ENCODE measurements at regions not wholly inside any gene's neighbourhood (a gene's known extent, or its start where the extent isn't known, plus 50 kb on each side); places are given as distances from the start of the nearest gene placed in this dataset.

DNA sequence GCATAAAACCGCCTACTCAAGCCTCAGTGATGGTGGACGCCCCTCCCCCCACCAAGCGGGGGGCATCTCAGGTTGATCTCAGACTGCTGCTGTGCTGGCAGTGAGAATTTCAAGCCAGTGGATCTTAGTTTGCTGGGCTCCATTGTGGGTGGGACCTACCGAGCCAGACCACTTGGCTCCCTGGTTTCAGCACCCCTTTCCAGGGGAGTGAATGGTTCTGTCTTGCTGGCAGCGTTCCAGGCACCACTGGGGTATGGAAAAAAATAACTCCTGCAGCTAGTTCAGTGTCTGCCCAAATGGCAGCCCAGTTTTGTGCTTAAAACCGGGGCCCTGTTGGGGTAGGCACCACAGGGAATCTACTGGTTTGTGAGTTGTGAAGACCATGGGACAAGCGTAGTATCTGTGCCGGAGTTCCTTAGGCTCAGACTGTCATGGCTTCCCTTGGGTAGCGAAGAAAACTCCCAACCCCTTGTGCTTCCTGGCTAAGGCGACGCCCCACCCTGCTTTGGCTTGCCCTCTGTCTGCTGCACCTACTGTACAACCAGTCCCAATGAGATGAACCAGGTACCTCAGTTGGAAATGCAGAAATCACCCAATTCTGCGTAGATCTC lies 1334.5 kb upstream of the ADGRB3 start:
- no peak for DNase-seq

DNA sequence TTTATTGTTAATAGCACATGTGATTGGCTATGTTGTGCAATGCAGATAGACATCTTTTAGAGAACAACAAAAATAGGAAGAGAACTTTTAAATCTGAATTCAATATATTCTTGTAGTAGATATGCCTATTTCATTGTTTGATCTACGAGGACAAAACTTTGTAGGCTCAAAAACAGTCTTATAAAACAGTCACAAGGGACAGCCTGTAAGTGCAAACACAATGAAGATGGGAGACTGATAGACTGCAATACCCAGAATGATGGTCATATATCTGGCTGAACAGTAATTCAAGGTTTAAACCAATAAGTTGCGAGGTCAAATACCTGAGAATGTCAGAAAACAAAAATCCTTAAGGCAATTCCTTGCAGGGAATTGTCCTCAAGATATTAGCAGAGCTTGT lies 1342.9 kb upstream of the ADGRB3 start:
- no peak for DNase-seq

DNA sequence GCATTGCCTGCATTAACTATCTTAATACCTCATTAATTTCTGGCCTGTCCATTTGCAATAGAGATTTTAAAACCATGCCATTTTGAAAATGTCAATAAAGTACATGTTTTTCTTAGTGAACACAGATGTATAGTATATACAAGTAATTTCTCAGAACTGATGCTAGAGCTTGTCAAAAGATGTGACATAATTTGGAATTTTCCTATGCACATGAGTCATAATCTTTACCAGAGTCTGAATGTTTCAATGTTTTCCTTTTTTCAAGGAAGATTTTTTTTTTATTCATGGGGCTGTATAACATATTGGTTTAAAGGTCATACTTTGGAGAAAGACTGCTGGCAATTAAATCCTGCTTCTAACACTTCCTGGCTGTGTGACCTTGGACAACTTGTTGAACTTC lies 1347.5 kb upstream of the ADGRB3 start:
- no peak for DNase-seq

DNA sequence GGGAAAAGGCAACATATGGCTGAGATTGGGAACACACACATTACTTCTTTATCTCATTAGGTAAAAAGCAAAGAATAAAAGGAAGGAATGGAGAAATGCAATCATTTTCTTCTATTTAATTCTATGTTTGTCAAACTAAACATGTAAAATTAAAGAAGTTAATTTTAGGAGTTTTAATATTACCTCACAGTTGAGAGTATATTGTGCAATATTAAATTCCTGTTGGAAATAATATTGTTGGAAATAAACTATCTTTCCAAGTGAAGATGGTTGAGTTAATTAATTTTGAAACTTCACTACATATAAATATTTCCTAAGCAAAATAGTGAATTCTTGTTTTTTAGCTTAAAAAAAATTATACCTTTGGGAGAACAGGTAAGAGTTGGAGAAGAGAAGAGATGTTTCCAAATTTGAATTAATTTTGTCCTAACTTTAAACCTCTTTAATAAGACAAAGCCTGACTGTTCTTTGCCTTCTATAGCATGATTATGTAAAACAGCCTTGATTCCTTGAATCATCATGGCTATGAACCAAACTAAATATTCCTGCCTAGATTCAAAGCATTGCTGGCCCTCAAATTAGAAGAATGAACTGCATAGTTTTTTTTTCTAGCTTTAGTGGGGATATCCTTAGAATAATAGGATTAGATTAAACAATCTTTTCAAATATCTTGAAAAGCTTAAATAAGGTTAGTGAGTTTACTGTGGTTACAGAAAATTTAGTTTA lies 1349.1 kb upstream of the ADGRB3 start:
- no peak for DNase-seq

DNA sequence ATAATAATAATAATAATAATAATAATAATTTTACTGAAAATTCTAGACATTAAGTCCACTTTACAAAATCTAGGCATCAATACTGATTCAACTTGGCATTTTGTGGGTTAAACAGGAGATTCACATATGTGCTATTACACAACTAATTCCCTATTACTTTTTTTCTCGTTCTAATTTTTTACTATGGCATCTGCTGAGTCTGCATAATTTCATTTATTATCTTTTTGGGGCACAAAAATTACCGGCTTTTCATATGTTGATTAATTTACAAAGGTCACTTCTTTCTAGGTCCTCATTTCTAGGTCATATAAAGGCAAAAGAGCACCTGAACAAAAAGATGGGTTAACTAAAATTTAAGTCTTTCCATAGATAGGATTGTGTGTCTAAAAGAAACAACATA lies 1357.8 kb upstream of the ADGRB3 start:
- no peak for DNase-seq

DNA sequence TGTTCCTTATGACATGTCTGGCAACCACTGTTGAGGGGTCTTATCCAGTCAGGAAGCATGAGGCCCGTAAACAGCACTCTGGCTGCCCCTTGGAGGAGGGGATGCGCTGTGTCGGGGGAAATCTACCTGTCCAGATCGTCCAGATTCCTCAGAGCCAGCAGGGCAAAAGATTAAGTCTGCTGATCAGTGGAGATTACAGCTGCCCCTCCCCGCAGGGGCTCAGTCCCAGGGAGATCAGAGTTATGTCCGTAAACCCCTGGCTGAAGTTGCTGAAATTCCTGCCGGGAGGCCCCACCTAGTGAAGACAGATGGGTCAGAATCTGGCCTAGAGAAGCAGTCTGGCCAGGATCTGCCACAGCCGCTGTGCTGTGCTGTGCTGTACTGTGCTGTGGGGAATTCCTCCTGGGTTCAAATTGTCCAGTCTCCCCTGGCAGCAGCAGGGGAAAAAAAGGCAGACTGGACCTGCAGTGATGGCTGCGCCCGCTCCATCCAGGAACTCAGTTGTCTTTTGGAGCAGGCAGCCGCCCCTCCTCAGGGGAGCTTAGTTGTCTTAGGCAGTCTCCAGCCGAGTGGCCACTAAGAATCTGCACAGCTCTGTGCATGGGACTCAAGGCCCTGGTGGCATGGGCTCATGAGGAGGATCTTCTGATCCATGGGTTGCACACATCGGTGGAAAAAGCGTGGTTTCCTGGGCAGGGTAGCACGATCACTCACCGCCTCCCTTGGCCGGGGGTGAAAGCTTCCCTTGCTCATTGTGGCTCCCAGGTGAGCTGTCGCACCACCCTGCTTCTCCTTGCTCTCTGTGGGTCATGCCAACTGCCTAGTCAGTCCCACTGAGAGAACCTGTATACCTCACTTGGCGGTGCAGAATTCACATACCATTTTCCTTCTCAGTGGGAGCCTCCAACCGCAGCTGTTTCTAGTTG lies 1368.8 kb upstream of the ADGRB3 start:
- no peak for DNase-seq

DNA sequence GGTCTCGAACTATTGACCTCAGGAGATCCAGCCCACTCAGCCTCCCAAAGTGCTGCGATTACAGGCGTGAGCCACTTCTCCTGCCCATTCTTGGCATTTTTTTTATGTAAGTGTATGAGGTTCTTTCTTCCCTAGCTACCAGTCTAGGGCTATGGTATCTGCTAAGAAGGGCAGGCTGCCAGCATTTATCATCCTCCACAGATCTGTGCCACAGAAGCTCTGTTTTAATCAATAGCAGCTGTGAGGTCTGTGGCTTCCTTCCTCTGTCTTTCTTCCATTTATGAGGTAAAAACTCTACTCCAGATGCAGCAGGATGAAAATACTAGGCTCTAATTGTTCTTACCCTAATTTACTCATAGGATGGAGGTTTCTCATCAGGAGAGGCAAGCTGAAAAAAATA lies 1382.4 kb upstream of the ADGRB3 start:
- DNase-seq = no peak

DNA sequence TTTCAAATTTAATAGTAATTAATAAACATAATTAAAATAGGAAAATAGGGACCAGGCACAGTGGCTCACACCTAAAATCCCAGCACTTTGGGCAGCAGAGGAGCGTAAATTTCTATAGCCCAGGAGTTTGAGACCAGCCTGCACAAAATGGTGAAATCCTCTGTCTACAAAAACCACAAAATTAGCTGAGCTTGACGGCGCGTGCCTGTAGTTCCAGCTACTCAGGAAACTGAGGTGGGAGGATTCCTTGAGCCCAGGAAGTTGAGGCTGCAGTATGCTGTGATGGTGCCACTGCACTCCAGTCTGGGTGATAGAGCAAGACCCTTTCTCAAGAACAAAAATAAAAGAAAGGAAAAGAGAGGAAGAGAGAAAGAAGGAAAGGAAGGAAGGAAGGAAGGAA lies 1387.0 kb upstream of the ADGRB3 start:
- no peak for DNase-seq

DNA sequence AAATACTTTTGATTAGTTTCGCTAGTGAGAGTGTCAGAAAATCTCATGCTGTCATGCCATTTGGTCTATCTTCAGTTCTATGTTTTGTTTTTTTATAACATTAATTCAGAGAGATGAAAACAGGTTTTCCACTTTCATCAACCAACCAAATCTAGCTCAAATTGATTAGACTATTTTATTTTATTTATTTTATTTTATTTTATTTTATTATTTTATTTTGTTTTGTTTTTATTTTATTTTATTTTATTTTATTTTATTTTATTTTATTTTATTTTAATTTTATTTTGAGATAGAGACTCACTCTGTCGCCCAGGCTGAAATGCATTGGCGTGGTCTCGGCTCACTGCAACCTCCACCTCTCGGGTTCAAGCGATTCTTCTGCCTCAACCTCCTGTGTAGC lies 1391.0 kb upstream of the ADGRB3 start:
- no peak for DNase-seq

DNA sequence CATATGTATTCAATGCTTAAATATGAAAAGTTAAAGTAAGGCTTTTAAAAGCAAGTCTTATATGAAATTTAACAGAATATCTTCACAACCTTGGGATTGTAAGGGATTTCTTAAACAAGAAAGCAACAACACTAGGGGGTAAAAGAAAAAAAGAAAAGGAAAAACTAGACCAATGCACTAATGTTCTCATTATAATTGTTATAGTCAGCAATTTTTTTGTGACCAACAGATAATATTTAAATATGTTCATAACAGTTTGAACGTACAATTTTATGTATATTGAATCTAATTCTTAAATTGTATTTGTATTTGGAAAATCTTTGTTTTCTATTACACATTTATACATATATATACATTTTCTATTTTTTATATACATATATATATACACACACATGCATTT lies 1397.8 kb upstream of the ADGRB3 start:
- no peak for DNase-seq

DNA sequence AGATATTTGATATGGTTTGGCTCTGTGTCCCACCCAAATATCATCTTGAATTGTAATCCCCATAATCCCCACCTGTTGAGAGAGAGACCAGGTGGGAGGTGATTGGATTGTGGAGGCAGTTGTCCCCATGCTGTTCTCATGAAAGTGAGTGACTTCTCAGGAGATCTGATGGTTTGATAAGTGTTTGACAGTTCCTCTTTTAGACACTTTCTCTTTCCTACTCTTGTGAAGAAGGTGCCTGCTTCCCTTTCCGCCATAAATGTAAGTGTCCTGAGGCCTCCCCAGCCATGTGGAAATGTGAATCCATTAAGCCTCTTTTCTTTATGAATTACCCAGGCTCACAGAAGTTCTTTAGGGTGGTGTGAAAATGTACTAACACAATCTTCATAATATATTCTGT lies 1404.0 kb upstream of the ADGRB3 start:
- no peak for DNase-seq

DNA sequence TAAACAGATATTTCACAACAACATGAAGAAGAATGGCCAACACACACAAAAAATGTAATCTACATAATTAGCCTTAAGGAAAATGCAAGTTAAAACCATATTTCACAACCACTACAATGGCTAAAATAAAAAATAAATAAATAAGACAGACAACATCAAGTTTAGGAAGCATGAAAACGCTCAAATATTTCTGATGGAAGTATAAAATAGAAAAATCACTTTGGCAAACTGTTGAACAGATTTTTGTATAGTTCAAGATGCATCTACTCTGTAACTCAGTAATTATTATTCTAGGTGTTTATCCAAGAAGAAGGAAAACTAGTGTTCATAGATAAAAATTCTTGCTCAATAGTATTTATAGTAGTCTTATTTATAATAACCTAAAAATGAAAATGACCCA lies 1410.1 kb upstream of the ADGRB3 start:
- no peak for DNase-seq

DNA sequence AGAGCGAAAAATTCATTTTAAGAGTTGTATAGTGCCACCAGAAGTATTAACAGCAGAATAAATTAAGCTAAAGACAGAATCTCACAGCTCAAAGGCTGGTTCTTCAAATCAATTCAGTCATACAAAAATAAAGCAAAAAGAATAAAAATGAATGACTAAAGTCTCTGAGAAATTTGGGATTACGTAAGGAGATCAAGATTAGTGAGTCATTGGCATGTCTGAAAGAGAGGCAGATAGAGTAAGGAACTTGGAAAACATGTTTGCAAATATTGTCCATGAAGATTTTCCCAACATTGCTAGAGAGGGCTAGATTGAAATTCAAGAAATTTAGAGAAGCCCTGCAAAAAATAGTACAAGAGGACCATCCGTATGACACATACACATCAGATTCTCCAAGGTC lies 1413.9 kb upstream of the ADGRB3 start:
- DNase-seq = no peak

DNA sequence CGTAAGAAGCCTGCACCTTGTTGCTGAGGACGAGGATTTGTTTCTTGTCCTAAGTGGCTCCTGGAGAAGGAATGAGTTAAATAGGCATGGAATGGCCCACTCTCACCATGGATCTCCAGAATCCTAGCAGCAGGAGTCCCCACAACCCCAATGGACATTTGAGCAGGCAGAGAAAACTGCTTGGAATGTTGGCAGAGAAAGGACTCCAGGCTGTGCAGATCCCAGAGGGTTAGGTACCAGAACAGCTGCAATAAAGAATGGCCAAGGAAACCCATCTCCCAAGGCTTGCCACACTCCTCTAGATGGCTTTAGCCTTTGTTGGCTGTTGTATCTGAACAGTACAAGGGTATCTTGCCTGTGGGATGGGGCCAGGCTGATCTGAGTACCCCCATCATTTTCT lies 1415.7 kb upstream of the ADGRB3 start:
- DNase-seq = no peak

DNA sequence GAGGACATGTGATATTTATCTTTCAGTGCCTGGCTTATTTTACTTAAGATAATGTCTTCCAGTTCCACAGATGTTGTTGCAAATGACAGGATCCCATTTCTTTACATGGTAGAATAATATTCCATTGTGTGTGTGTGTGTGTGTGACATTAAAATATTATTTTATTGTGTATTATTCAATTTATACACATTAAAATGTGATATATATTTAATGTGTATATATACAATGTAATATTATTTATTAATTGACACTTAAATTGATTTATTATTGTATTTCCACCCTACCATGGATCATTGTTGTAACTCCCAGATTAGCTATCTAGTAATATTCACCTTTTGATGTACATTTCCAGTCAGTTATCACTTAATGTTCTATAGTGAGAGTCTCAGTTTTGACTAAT lies 1422.5 kb upstream of the ADGRB3 start:
- DNase-seq = no peak

DNA sequence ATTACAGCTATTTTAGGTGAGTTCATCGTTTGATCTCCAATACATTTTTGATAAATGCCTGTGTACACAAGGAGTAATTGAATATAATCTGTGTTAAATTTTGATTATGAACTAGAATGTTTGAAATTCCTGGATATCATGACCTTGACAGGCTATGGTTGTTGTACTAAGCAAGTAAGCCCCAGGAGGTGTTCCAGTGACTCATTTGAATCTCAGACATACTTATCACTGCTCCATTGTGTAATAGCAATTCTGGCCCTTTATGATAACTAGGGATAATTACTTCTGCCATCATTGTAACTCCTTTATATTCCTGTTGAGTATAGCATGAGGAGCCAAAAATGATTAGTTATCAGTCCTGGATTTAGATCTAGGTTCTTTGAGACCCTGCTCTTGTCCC lies 1424.6 kb upstream of the ADGRB3 start:
- DNase-seq = no peak

DNA sequence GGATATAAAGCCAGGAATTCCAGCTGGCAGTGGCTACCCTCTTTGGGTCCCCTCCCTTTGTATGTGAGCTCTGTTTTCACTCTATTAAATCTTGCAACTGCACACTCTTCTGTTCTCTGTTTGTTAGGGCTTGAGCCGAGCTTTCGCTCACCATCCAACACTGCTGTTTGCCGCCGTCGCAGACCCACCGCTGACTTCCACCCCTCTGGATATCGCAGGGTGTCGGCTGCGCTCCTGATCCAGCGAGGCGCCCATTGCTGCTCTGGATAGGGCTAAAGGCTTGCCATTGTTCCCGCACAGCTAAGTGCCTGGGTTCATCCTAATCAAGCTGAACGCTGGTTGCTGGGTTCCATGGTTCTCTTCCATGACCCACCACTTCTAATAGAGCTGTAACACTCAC lies 1433.5 kb upstream of the ADGRB3 start:
- DNase-seq = no peak

DNA sequence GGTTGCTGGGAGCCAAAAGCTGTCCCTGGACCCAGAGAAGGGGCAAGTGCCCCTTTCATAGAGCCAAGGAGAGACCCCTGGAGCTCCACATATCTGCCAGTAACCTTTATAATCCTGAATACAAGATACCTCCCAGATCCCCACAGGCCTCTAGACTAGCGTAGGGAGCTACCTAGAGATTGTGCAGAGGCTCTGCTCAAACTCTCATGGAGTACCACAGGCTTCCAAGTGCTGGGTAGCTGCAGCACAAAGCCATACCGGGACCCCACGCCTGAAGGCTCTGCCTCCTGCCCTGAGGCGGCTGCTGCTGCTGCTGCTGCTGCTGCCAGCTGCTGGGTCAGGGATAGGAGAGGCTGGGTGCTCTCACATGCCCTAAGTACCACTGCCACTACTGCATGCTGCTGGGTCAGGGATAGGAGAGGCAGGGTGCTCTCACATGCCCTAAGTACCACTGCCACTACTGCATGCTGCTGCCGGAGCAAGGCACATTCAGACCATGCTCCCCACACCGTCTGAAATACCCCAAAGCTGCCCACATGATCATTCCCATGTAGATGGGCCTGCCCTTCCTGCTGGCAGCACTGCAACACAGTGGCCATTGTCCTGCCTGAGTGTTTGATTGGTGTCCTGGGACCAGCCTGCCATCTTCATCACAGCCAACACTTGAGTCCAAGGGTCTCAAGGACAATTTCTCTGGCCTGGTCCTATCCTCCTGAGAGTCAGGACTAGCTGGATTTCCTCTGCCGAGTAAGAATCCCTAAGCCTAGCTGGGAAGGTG lies 1434.3 kb upstream of the ADGRB3 start:
- DNase-seq = no peak

DNA sequence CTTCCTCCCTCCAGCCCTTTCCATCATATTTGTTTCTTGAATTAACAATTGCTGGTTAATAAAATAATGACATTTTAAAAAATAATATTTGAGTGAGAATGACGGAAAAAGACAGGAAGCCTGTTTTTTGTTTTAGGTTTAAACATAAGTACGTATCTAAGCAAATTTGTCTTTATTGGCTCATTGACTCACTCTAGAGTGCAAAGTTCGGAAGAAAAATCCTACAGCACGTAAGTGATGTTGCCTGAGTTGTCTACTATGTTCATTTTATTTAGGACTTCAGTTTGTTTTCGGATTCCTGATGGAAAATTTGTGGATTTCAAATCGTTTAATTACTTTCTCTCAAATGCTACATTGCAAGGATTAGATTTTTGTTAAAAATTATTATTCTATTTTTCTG lies 1435.7 kb upstream of the ADGRB3 start:
- no peak for DNase-seq

DNA sequence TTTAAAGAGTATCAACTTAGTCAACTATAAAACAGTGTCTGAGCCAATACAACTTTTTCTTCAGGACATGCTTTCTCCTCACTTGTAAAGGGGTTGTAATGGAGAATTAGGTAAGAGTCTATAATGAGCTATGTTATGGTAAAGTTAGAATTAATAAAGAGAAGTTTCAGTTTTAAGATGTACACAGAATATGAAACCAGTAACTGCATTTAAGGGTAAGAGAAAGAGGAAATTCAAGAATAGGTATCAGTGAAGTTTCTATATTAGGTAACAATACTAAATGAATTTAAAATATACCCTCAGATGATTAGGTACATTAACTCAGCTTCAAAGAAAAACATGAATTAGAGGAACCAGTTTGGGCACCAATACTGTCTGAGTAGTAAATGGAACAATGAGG lies 1444.3 kb upstream of the ADGRB3 start:
- DNase-seq = no peak

DNA sequence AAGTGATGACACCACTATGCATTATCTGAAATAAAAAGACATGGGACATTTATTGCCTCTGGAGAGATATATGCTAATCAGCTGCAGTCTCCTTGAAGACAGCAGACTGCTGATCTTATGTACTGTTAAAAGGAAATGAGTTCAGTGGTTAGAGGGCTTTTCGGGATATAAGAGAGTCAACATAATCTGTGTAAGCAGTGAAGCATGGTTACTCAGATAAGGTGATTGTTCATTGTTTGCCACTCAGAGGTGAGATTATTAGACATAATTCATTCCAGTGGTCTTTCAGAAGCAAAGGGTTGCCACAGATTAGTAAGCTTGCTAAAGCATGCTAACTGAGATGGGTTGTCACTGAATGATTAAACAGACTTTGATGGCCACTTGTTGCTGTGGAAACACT lies 1450.7 kb upstream of the ADGRB3 start:
- DNase-seq = no peak

DNA sequence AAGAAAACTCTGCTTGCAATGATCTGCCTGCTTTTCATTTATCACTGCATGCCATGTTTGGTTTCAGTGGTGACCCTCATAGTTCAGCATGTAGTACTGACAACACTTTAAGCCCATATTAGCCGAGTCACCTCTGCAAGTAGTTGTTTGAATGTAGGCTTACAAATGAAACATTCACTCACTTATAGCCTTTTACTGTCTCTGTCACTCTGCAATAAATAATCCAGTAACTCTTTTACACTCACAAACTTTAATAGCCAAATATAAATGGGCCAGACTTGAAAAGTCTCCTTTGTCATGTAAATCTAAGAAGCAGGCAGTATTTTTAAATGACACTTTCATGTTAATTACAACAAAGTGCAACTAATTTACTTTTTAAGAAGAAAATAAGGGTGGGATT lies 1460.0 kb upstream of the ADGRB3 start:
- no peak for DNase-seq

DNA sequence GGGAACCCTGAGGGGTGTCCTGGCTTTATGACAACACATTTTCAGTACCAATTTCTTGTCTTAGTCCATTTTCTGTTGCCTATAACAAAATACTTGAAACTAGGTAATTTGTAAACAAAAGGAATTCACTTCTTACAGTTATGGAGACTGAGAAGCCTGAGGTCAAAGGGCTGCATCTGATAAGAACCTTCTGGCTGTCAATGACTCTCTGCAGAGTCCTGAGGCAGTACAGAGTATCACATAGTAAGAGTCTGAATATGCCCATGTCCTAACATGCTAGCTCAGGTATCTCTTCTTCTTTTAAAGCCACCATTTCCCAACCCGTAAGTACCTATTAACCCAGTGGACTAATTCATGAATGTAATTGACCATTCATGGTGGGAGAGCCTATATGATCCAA lies 1458.6 kb upstream of the EYS start:
- no peak for DNase-seq
